Kidney tubule cell (primary cell): ENCODE measurements at regions not wholly inside any gene's neighbourhood (a gene's known extent, or its start where the extent isn't known, plus 50 kb on each side); places are given as distances from the start of the nearest gene placed in this dataset.
"Not testable (repeated sequence)": the region's sequence is repeated elsewhere in the genome, so short reads cannot be mapped to it uniquely, and the experiment has no call there.

Experiments
- DNase-seq: peaks from one replicate; pipeline ENCODE4 v3.0.0-alpha.2; 2018; ENCODE audit warnings: low spot score

- DNase-seq: not testable (repeated sequence)
These were observed 51.9 kb upstream of the MFGE8 start for GRCh38 chr15:88965097-88965496.

GRCh38 chr15:88970232-88970631 is 57.1 kb upstream of the MFGE8 start:
- no peak for DNase-seq

DNA sequence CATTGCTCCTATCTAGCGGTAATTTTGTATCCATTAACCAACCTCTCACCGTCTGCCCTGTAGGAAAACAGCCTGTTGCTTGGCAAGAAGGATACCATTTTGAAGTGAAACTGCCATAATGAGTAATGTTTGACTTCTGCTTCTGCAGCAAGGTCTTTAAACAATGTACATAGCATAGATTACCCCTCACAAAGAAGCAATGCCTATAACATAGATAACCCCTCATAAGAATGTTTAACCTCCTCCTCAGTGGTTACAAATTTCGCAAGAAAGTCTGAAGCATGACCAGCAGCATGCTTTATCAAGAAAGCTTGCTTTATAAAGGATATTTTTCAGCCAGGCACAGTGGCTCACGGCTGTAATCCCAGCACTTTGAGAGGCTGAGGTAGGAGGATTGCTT is 61.2 kb upstream of the MFGE8 start:
- DNase-seq: no peak

DNA sequence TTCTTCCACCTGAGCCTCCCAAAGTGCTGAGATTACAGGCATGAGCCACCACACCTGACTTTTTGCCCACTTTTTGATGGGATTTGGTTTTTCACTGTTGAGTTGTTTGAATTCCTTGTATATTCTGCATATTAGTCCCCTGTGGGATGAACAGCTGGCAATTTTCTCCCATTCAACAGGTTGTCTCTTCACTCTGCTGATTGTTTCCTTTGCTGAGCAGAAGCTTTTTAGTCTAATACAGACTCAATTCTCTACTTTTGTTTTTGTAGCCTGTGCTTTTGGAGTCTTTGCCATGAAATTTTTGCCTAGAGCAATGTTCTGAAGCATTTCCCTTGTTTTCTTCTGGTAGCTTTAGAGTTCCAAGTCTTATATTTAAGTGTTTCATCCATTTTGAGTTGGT is 62.7 kb upstream of the MFGE8 start:
- no peak for DNase-seq

- no peak for DNase-seq
These were observed 63.5 kb upstream of the MFGE8 start for GRCh38 chr15:88976656-88977055.

- DNase-seq: no peak
These were observed 66.5 kb upstream of the MFGE8 start for GRCh38 chr15:88979674-88980073.

DNA sequence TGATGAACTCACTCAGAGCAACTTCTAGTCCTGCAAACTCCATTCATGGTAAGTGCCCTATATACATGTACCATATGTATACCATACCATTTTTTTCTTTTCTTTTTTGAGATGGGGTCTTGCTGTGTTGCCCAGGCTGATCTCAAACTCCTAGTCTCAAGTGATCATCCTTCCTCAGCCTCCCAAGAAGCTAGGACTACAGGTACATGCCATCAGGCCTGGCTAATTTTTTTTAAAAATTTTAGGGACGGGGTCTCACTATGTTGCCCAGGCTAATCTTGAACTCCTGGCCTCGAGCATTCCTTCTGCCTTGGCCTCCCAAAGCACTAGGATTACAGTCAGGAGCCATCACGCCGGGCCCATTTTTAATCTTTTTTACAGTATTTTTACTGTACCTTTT is 67.3 kb upstream of the MFGE8 start:
- no peak for DNase-seq

- peak; percentile 63 for DNase-seq
These were observed 68.4 kb upstream of the MFGE8 start for GRCh38 chr15:88981244-88982215.

DNA sequence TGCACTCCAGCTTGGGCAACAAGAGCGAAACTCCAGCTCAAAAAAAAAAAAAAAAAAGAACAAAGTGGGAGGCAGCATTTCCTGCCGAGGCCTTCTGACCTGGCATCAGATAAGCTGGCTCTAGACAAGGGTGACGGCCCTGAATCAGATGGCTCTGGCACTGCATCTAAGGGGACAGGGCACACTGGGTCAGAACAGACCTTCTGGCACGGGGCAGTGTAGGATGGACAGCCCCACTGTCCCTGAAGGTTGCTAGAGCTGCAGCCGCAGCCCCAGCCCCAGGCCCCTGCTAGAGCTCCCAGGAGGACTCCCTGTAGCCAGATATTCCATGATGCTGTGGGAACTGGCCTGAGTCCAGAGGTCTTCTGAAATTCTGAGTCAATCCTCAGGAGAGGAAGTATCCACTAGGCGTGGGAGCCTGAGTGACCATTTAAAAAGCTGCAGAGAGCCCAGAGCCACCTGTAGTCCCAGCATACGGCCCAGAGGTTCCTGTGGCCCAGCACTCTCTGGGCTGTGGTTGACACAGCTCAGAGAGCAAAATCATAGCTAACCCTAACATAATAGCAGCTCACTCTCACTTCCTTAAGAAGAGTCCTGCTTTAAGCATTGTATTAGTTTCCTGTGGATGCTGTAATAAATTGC is 69.2 kb upstream of the MFGE8 start:
- DNase-seq: peak; percentile 55

DNA sequence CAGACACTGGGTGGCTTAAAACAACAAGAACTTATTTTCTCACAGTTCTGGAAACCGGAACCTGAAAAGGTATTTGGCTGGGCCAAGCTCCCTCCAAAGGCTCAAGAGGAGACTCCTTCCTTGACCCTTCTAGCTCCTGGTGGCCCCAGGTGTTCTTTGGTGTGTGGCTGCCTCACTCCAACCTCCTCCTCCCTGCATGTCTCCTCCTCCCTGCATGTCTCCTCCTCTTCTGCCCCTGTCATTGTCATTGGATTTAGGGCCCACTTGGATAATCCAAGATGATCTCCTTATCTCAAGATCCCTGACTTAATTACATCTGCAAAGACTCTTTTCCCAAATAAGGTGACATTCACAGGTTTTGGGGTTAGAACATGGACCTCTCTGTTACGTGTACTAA is 69.8 kb upstream of the MFGE8 start:
- DNase-seq: no peak

DNA sequence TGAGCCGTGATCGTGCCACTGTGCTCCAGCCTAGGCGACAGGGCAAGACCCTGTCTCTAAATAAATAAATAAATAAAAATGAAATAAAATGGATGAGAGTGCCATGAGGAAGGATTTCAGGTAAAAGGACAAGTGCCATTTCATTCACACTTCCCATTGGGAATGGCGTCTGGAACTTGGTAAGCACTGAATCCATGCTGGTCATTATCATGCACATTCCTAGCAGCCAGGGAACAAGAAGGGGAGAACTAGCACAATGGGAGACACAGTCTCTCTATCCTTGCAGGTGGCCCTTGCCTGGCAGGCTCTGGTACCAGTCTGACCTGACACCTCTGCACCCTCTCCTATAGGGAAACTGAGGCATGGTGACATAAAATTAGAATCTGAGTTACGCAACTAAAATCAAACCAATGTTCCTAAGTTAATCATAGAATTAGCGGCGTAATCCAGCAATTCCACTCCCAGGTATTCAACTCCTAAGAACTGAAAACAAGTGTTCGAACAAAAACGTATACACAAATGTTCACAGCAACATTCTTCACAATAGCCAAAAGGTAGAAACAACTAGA is 70.8 kb upstream of the MFGE8 start:
- DNase-seq: no peak

DNA sequence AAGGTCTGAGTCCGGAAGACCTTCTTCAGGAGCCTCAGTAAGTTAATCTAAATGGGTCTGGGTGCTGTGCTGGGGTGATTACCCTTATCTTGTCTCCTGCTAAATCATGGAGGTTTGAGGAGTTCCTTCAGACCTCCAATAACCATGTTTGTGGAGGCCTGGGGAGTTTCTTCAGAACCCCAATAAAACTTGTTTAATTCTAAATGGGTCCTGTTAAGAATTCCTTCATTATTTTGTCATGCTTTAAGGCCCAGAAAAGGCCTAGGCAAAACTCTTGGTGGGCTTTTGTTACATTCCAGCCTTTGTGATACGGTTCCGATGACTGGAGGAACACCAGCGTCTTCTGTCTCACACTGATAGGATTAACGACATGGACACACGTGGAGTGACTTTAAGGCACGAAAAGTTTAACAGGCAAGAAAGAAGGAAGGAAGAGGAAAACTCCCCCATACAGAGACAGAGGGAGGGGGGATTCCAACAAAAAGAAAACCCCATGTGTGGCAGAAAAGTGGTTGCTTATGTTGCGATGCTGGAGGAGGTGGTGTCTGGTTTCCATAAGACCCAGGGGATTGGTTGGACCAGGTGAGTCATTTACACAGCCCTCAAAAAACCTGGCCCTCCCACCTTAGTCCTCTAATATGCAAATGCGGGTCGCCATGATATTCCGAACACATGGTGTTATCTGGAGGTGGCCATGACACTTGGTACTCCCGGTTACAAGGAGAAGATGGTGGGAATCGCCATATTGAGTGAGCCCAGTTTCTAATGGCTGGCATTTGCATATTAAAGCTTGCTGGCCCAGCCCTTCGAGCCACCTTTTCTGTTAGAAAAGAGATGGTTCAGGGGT is 72.6 kb upstream of the MFGE8 start:
- DNase-seq: no peak

GRCh38 chr15:88986949-88987590 is 73.9 kb upstream of the MFGE8 start:
- no peak for DNase-seq

GRCh38 chr15:88987591-88987933 is 74.4 kb upstream of the MFGE8 start:
- DNase-seq: no peak

DNA sequence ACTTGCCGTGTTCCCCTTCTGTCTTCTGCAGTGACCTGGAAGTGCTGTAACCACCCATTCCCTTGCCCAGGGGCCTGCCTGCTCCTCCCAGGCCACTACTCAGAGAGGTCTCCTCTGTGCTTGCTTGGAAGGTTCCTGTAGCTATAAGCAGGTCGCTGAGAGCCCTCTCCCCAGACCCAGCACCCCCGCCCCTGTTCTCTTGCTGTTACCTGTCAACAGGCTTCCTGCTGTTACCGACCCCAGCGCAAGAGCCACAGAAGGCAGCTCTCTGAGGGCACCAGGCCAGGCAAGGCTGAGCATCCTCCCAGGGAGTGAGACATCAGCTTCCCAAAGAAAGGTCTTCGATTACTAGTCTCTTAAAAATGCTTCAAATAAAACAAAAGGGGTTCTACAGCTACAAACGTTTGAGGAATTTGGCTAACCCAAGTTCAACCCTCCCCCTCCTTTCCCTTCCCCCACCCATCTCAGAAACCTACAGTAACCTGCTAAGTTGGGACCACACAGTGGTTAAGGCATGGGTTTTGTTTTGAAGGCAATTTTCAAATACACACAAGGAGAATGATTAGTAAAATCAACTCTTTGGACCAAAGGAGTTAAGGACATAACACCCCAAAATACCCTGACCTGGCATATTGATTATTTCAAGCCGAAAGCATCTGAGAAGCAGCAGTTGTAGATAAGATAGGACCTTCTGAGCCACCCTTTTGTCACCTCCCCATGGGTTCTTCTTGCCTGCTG is 74.9 kb upstream of the MFGE8 start:
- no peak for DNase-seq

DNA sequence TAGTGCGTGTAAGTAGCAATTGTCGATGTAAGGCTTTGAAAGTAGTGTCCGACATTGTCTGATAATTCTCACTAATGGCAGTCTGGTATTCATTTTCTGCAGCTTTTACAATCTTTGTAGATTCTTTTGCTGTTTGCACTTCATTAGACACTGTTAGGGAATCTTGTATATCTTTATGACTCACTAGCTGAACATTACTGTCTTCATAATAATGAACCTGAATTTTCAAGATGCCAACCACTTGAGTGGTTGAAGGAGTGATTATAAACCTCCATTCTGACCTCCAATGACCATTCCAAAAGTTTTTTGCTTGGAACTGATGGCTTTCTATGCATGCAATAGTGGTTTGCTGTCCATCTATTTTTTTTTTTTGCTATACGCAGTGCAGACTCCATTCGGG is 76.4 kb upstream of the MFGE8 start:
- peak; percentile 63 for DNase-seq

DNA sequence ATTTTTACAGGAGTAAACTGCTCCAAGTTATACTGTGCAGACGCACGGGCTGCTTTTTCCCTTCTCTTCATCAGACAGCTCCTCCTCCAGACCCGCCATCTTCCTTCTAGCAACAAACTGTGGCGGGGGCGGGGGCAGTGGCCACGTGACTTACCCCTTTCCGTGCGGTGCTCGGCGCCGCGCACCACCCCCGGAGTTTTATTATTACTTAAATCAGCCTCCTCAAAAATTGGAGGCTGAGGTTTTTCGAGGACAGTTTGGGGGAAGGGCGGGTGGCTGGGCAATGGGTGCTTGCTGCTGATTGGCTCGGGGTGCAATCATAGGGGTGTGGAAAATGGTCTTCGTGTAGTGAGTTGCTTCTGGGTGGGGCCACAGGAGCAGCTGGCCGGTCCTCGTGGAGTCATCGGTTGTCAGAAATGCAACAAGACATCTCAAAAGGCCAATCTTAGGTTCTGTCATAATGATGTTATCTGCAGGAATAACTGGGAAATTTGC is 77.1 kb upstream of the MFGE8 start:
- DNase-seq: no peak

GRCh38 chr15:88992216-88992615 is 79.0 kb upstream of the MFGE8 start:
- no peak for DNase-seq

DNA sequence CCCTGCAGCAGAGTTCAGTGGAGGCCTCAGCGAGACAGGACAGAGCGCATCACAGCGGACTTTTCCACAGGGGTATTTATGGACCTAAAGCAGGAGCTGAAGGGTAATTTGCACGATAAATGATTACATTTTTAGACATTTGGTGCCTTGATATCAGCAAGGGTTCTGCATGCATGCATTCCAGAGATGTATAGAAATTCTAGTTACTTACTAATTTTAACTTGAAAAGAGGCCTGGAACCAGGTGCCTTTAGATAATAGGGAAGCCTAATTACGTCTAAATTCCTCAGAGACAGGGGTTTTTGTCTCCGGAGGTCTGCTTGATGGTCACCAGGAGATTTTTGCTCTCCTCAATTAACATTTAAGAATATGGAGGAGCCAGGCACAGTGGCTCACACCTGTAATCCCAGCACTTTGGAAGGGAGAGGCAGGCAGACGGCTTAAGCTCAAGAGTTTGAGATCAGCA is 79.8 kb upstream of the MFGE8 start:
- DNase-seq: no peak

- DNase-seq: no peak
These were observed 80.5 kb upstream of the MFGE8 start for GRCh38 chr15:88993662-88994061.

- DNase-seq: no peak
These were observed 81.1 kb upstream of the MFGE8 start for GRCh38 chr15:88994286-88994685.
